Type B pancreatic cell (in vitro differentiated cells): ENCODE measurements at regions not wholly inside any gene's neighbourhood (a gene's known extent, or its start where the extent isn't known, plus 50 kb on each side); places are given as distances from the start of the nearest gene placed in this dataset.

Source experiments
- DNase-seq: peaks from one replicate; pipeline ENCODE4 v3.0.0; 2021; ENCODE audit warnings: mixed read lengths; ENCODE audit not compliant: unreplicated experiment; ENCODE audit errors: extremely low spot score
- H3K27ac Mint-ChIP-seq: 2 replicates; pipeline ENCODE4 v1.8.0; 2021; ENCODE audit warnings: mild to moderate bottlenecking, mixed read lengths
- H3K27me3 Mint-ChIP-seq: 2 replicates; pipeline ENCODE4 v1.8.0; 2021; ENCODE audit warnings: mixed read lengths
- H3K36me3 Mint-ChIP-seq: 2 replicates; pipeline ENCODE4 v1.8.0; 2021; ENCODE audit warnings: mixed read lengths
- H3K4me1 Mint-ChIP-seq: one replicate; pipeline ENCODE4 v1.8.0; 2021; ENCODE audit warnings: mixed read lengths; ENCODE audit not compliant: unreplicated experiment
- H3K4me3 Mint-ChIP-seq: 2 replicates; pipeline ENCODE4 v1.8.0; 2021; ENCODE audit warnings: mild to moderate bottlenecking, mixed read lengths
- H3K9me3 Mint-ChIP-seq: 2 replicates; pipeline ENCODE4 v1.8.0; 2021; ENCODE audit warnings: mixed read lengths
- TF ChIP-seq, protein P1 (sequence below): fragments of 200-600 bp; sonication (generic); conservative IDR thresholded peaks from 2 replicates; pipeline ENCODE4 v1.5.0; 2021; ENCODE audit warnings: antibody characterized with exemption, mild to moderate bottlenecking

DNA sequence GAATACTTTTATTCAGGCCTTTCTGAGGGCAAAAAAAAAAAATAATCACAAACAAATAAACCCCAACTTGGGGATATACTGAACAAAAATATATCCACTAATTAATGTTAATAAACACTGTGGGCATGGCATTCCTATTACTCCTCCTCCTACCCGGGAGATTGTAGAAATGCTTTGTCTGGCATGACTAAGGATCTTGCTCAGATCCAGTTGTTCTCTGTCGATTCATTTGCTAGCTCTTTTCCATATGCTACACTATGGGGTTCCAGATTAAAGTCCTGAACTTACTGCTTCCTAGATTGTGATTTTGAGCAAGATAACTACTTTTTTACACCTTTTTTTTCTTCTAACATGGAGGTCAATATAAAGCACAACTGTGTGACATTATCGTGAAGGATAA lies 102.2 kb upstream of the PRR16 start:
- Mint-ChIP-seq H3K36me3 (no peaks in the 10 kb centered on the region), H3K9me3 (no peaks in the 10 kb centered on the region), H3K4me3 (no peak overlapping the region), H3K27me3 (no peaks in the 10 kb centered on the region), H3K27ac (no peak overlapping the region), H3K4me1 (no peaks in the 10 kb centered on the region)
- TF ChIP-seq, protein P1, sequence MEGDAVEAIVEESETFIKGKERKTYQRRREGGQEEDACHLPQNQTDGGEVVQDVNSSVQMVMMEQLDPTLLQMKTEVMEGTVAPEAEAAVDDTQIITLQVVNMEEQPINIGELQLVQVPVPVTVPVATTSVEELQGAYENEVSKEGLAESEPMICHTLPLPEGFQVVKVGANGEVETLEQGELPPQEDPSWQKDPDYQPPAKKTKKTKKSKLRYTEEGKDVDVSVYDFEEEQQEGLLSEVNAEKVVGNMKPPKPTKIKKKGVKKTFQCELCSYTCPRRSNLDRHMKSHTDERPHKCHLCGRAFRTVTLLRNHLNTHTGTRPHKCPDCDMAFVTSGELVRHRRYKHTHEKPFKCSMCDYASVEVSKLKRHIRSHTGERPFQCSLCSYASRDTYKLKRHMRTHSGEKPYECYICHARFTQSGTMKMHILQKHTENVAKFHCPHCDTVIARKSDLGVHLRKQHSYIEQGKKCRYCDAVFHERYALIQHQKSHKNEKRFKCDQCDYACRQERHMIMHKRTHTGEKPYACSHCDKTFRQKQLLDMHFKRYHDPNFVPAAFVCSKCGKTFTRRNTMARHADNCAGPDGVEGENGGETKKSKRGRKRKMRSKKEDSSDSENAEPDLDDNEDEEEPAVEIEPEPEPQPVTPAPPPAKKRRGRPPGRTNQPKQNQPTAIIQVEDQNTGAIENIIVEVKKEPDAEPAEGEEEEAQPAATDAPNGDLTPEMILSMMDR = no peak
- DNase-seq = no peak

DNA sequence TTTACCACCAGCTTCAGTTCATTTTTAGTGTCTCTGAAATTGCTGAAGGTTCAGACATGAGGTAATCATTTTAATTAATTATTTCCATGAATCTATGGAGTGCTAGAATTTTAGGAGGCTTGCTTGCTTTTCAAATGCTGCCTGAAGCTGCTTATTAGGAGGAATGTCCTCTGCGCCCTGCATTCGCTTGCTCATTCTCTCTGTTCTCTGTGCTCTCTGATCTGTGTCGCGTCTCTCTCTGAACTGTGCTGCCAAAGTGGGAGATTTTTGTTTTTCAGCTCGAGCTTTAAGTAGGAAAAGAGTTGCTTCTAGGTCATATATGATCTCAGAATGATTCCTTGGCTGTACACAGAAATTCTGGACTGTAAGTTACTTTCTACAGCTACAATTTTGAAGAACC lies 101.7 kb upstream of the PRR16 start:
- Mint-ChIP-seq H3K9me3 (no peaks in the 10 kb centered on the region), H3K27ac (no peak overlapping the region), H3K4me1 (no peaks in the 10 kb centered on the region), H3K27me3 (no peaks in the 10 kb centered on the region), H3K4me3 (no peak overlapping the region), H3K36me3 (no peaks in the 10 kb centered on the region)
- TF ChIP-seq, protein P1 = no peak
- no peak for DNase-seq

DNA sequence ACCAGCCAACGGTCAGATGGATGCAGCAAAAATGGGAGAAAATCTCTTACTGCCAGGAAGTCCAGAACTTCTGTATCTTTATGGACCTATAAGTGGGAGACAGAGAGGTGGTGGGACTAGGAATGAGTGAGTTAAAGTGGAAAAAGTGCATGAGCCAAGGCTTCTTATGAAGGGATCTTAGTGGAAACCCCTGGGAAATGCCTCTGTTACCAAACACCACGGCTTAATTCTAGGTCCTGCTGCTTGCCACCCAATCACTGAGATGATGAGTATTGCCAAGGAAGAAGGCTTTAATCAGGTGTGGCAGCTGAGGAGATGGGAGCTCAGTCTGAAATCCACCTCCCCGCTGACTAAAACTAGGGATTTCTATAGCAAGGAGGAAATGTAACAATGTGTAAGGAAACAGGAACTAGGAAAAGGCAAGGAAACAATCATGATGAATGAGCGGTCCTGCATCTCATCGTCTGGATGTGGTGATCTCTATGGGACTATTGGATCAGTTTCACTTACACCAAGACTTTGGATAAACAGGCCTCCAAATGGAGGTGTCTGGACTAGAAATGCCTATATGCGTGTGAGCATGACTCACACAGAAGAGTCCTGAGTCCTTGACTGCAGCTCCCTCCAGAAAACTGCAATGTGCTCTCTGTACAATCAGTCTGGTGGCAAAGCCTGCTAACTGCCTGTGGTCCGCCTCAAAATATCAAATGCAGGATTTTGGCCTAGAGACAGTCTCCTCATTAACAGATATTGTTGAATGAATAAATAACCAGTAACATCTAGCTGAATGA lies 98.2 kb upstream of the PRR16 start:
- TF ChIP-seq, protein P1 = no peak
- H3K27me3 Mint-ChIP-seq = no peaks in the 10 kb centered on the region
- no peak overlapping the region for H3K4me3 Mint-ChIP-seq
- no peak overlapping the region for H3K27ac Mint-ChIP-seq
- H3K36me3 Mint-ChIP-seq = no peaks in the 10 kb centered on the region
- no peaks in the 10 kb centered on the region for H3K4me1 Mint-ChIP-seq
- DNase-seq = no peak
- H3K9me3 Mint-ChIP-seq = no peaks in the 10 kb centered on the region

DNA sequence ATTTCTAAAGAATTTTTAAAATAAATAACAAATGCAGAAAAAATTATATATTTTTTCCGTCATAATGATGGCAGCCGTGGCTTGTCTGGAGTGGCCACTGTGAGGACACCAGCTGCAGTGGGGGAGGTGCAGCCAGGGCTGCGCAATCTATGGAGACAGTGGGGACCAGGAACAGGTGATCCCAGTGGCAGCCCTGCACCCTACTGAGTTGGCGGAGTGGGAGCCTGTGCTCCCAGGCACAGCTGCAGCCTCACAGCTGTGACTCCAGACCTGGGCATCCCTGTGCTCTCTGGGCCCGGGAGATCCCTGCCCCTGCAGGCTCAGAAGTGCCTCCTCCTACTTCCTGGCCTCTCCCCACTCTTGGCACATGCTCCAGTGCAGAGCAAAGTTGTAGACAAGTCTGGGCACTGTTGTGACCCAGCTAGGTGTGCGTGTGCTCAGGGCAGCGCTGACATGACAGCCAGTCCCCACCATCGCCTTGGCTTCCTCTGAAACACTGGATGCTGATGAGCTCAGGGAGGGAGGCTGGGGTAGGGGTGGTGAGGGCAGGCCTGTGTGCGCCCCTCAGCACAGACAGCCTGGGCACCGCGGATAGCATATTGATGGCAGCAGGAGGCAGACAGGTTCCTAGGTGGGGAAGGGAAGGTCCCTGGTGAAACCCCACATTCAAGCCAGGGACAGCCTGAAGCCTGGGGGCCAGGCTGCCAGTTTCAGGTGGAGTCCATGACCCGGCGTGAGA lies 96.0 kb upstream of the PRR16 start:
- Mint-ChIP-seq H3K4me3 (no peak overlapping the region), H3K27ac (no peak overlapping the region), H3K36me3 (no peaks in the 10 kb centered on the region), H3K9me3 (no peaks in the 10 kb centered on the region), H3K4me1 (no peaks in the 10 kb centered on the region), H3K27me3 (no peaks in the 10 kb centered on the region)
- TF ChIP-seq, protein P1 = no peak
- no peak for DNase-seq

DNA sequence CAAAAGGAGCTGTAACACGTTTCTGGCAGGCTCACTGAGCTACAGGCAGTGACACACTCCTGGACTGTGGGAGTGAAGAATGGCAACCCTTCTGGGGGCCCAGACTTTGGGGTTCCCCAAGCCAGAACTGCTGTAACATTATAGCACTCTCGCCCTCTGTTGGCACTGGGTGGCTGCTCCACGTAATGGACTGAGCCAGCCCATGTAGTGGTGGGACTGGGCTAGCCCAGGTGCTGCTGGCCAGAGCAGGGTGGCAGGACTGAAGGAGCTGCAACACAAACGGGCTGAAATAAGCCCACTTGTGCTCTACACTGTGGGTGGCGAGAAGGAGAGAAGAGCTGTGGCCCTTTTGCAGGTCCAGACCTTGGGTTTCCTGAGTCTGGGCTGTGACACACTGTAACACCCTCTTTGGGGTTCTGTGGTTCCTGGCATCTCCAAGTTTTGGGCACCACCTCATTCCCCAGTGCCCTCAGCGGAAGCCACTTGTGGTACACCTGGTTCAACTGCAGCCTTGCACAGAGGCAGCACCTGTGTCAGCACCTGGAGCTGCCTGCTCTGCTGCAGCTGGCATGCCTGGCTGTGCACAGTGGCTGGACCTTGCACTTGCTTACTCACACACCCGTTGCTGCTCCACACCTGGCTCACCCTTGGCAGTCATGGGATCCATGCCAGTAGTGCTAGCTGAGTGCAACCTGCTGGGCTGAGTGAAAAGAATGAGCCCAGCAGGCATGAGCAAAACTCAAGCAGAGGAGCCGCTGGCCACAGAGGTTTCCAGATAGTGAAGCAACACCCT lies 95.0 kb upstream of the PRR16 start:
- no peak for DNase-seq
- Mint-ChIP-seq H3K4me1 (no peaks in the 10 kb centered on the region), H3K27ac (no peak overlapping the region), H3K27me3 (no peaks in the 10 kb centered on the region), H3K4me3 (no peak overlapping the region), H3K36me3 (no peaks in the 10 kb centered on the region), H3K9me3 (no peaks in the 10 kb centered on the region)
- TF ChIP-seq, protein P1 = no peak
